B cell (primary cell): ENCODE measurements at regions not wholly inside any gene's neighbourhood (a gene's known extent, or its start where the extent isn't known, plus 50 kb on each side); places are given as distances from the start of the nearest gene placed in this dataset.

Source experiments
- ATAC-seq: fragments of 200-7000 bp; cut with Tn5 transposase; one replicate; pipeline ENCODE4 v1.10.0; 2021; ENCODE audit warnings: low read depth, mild to moderate bottlenecking, moderate number of reproducible peaks, moderate library complexity
- CTCF ChIA-PET: fragments of 350-600 bp; sonication (Branson Sonifier 250); formaldehyde crosslinking; loops from one replicate; lab custom pipeline; 2021; ENCODE audit warnings: antibody characterized with exemption, inconsistent platforms; lab: Charles Lee
- POLR2A ChIA-PET: fragments of 350-600 bp; sonication (Branson Sonifier 250); formaldehyde crosslinking; loops from one replicate; lab custom pipeline; 2021; ENCODE audit warnings: antibody characterized with exemption; lab: Charles Lee
- DNase-seq: peaks from one replicate; pipeline ENCODE4 v3.0.0; 2013
- H2AFZ ChIP-seq: 2 replicates; pipeline ENCODE4 v1.6.1; 2012; ENCODE audit warnings: mild to moderate bottlenecking, low read depth, low read length; ENCODE audit not compliant: insufficient read depth, poor library complexity, severe bottlenecking
- H3K27ac ChIP-seq, 2 donors: 1 replicate in 1 of 2; 2 replicates in 1 of 2; pipeline ENCODE4 v1.5.1; 2012 to 2013; ENCODE audit warnings: low read length in 2 of 2, mild to moderate bottlenecking in 2 of 2, moderate library complexity in 1 of 2
- H3K27me3 ChIP-seq, 4 experiments: fragments of 200-600 bp in 1 of 4; sonication (generic) in 1 of 4; replicated peaks in 1 of 4; 1 replicate in 2 of 4; 2 replicates in 2 of 4; pipeline versions ENCODE4 v1.6.1 to v1.7.0; 2013 to 2016; ENCODE audit warnings: low read length in 3 of 4, mild to moderate bottlenecking in 2 of 4, mixed read lengths in 1 of 4, moderate library complexity in 1 of 4; ENCODE audit not compliant: insufficient read depth in 4 of 4, control insufficient read depth in 3 of 4; ENCODE audit errors: control extremely low read depth in 1 of 4
- H3K36me3 ChIP-seq, 2 experiments: replicated peaks in 1 of 2; 1 replicate in 1 of 2; 2 replicates in 1 of 2; pipeline versions ENCODE4 v1.6.1 to v1.7.1; 2013; ENCODE audit warnings: low read length in 1 of 2; ENCODE audit not compliant: insufficient read depth in 2 of 2, control insufficient read depth in 1 of 2; ENCODE audit errors: control extremely low read depth in 1 of 2, extremely low read depth in 1 of 2
- H3K4me1 ChIP-seq, 2 donors: fragments of 200-600 bp in 1 of 2; sonication (generic) in 1 of 2; 1 replicate in 1 of 2; 2 replicates in 1 of 2; pipeline versions ENCODE4 v1.5.1 to v1.6.1; 2013 to 2017; ENCODE audit warnings: low read length in 2 of 2; ENCODE audit not compliant: control insufficient read depth in 2 of 2, insufficient read depth in 2 of 2
- H3K4me2 ChIP-seq: replicated peaks from 2 replicates; pipeline ENCODE3; 2012; ENCODE audit warnings: mild to moderate bottlenecking, low read depth, low read length; ENCODE audit not compliant: poor library complexity, severe bottlenecking
- H3K4me3 ChIP-seq, 5 experiments: fragments of 200-600 bp in 1 of 5; sonication (generic) in 1 of 5; 1 replicate in 3 of 5; 2 replicates in 2 of 5; pipeline versions ENCODE4 v1.5.1 to v1.7.0; 2011 to 2016; ENCODE audit warnings: low read length in 4 of 5, mild to moderate bottlenecking in 4 of 5, low read depth in 2 of 5, control low read depth in 1 of 5, moderate library complexity in 1 of 5; ENCODE audit not compliant: insufficient read depth in 1 of 5; ENCODE audit errors: control extremely low read depth in 1 of 5, extremely low read depth in 1 of 5
- H3K79me2 ChIP-seq: fragments of 200-600 bp; sonication (generic); one replicate; pipeline ENCODE4 v1.6.0; 2016; ENCODE audit warnings: low read length; ENCODE audit not compliant: control insufficient read depth, insufficient read depth
- H3K9ac ChIP-seq: fragments of 200-600 bp; sonication (generic); 2 replicates; pipeline ENCODE4 v1.6.1; 2017; ENCODE audit warnings: mild to moderate bottlenecking, low read length, moderate library complexity
- H3K9me3 ChIP-seq, 3 donors: one replicate each; pipeline versions ENCODE4 v1.6.1 to v1.7.1; 2013; ENCODE audit warnings: low read length in 2 of 3; ENCODE audit not compliant: control insufficient read depth in 2 of 3, insufficient read depth in 1 of 3; ENCODE audit errors: control extremely low read depth in 1 of 3
- H4K20me1 ChIP-seq: 2 replicates; pipeline ENCODE4 v1.6.0; 2012; ENCODE audit warnings: mild to moderate bottlenecking, low read length; ENCODE audit not compliant: insufficient read depth, control insufficient read depth, poor library complexity, severe bottlenecking
- H3K27ac Mint-ChIP-seq: one replicate; pipeline ENCODE4 v1.8.0; 2021; ENCODE audit warnings: mixed read lengths
- H3K27me3 Mint-ChIP-seq: one replicate; pipeline ENCODE4 v1.8.0; 2021; ENCODE audit warnings: mixed read lengths
- H3K4me1 Mint-ChIP-seq: one replicate; pipeline ENCODE4 v1.8.0; 2021; ENCODE audit warnings: mixed read lengths
- H3K4me3 Mint-ChIP-seq: one replicate; pipeline ENCODE4 v1.8.0; 2021; ENCODE audit warnings: mixed read lengths
- H3K9me3 Mint-ChIP-seq: one replicate; pipeline ENCODE4 v1.8.0; 2022; ENCODE audit warnings: mixed read lengths; ENCODE audit not compliant: insufficient read depth
- EZH2 ChIP-seq: IDR thresholded peaks from 2 replicates; pipeline ENCODE4 v1.6.1; 2012; ENCODE audit warnings: borderline replicate concordance, low read depth, mild to moderate bottlenecking, moderate library complexity, low read length; ENCODE audit not compliant: insufficient read depth, poor library complexity, severe bottlenecking
- WGBS: methylation state at CpG from one replicate; pipeline ENCODE4 v1.1.5; 2013; ENCODE audit warnings: missing lambda C conversion rate; ENCODE audit not compliant: insufficient coverage; 5-methylcytosine and 5-hydroxymethylcytosine counted together
- intact Hi-C: fragments of 100-400 bp; cut with micrococcal nuclease; formaldehyde crosslinking; loops from one replicate; pipeline ENCODE4 v1.10.0; 2022
- TF ChIP-seq, protein P1 (sequence below): fragments of 200-600 bp; IDR thresholded peaks from one replicate; pipeline ENCODE4 v1.8.0; 2022; ENCODE audit warnings: antibody characterized with exemption, mild to moderate bottlenecking

DNA sequence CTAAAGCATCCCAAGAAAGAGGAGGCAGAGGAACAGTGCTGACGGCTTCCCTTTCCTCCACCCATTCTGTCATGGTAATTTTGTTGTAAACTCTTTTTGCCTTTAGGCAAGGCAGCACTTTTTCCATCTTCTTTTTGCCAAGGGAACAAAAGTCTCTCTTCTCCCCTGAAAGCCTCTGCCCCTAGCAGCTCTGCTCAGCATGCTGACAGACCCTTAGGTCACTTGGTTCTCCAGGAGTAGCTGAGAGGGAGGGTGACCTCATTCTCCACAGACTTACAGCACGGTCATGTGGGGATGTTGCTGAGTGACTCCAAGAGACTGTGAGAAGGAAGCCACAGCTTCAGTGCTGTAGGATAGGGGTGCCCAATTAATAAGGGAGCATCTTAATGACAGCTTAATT is 81.1 kb upstream of the RALGAPA2 start:
- H3K79me2 ChIP-seq, result no peaks in the 10 kb centered on the region
- Mint-ChIP-seq H3K9me3 (no peaks in the 10 kb centered on the region), H3K27me3 (peaks cover 12% of the 10 kb centered on the region), H3K27ac (no peak overlapping the region), H3K4me1 (no peaks in the 10 kb centered on the region), H3K4me3 (no peak overlapping the region)
- intact Hi-C loops, result no loop called here
- H3K4me3 ChIP-seq, result no peak overlapping the region
- no peaks in the 10 kb centered on the region for H4K20me1 ChIP-seq
- H3K4me1 ChIP-seq, result no peaks in the 10 kb centered on the region
- ATAC-seq, result no peak
- H3K27me3 ChIP-seq, result peaks cover 0 to 2% (median 0%) of the 10 kb centered on the region in 4 experiments
- no peak for DNase-seq
- H2AFZ ChIP-seq, result no peak overlapping the region
- H3K36me3 ChIP-seq, result no peaks in the 10 kb centered on the region
- ChIA-PET CTCF (no interaction called here), POLR2A (no interaction called here)
- no peak overlapping the region for H3K27ac ChIP-seq
- H3K4me2 ChIP-seq, result no peak overlapping the region
- no peaks in the 10 kb centered on the region for H3K9me3 ChIP-seq
- no peak overlapping the region for H3K9ac ChIP-seq
- WGBS, result 92% methylated on average over 2 of the region's 2 CpGs
- TF ChIP-seq, protein P1, sequence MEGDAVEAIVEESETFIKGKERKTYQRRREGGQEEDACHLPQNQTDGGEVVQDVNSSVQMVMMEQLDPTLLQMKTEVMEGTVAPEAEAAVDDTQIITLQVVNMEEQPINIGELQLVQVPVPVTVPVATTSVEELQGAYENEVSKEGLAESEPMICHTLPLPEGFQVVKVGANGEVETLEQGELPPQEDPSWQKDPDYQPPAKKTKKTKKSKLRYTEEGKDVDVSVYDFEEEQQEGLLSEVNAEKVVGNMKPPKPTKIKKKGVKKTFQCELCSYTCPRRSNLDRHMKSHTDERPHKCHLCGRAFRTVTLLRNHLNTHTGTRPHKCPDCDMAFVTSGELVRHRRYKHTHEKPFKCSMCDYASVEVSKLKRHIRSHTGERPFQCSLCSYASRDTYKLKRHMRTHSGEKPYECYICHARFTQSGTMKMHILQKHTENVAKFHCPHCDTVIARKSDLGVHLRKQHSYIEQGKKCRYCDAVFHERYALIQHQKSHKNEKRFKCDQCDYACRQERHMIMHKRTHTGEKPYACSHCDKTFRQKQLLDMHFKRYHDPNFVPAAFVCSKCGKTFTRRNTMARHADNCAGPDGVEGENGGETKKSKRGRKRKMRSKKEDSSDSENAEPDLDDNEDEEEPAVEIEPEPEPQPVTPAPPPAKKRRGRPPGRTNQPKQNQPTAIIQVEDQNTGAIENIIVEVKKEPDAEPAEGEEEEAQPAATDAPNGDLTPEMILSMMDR, result no peak
- no peak for TF ChIP-seq EZH2

DNA sequence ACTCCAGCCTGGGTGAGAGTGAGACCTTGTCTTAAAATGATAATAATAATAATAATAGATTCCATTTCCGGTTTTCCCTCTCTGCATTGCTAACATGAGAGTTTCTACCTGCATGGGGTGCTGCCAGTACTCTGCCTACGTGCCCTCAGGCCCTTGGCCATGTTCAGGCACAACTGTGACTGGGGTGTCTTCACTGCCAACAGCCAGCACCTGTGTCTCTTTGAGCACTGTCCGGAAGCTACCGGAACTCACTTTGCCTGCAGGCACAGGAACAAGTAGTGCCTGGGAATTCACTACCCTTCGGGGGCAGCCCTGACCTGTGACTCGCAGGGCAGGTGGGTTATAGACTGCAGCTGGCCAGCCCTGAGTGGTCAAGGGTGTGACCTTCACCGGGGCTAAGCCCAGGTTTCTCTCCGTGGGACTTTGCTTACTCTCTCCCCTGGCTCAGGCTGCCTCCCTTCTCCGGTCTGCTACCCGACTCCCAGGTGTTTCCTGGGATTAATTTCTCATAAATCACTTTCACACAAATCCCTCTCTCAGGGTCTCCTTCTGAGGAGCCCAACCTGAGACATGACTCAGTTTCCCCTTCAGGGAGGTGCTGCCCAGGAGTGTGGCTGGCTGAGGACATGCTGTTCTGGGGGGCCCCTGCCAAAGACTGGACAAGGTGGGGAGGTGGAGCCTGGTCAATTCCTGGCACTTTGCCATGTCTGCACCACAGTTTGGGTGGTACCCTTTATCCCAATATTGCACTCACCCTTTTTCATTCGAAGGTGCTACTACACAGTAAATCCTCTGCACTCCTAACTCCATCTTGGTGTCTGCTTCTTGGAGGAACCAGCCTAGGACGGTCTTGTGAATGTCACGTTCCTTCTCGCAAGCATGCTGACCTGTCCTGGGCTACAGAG is 79.5 kb upstream of the RALGAPA2 start:
- DNase-seq, result no peak
- 81% methylated on average over 9 of the region's 14 CpGs for WGBS
- CTCF ChIA-PET, result no interaction called here

More for the DNA sequence above, 79.5 kb upstream of the RALGAPA2 start:
- no peaks in the 10 kb centered on the region for H4K20me1 ChIP-seq
- H3K9ac ChIP-seq, result no peak overlapping the region
- H3K36me3 ChIP-seq, result no peaks in the 10 kb centered on the region
- Mint-ChIP-seq H3K27ac (no peak overlapping the region), H3K27me3 (peaks cover 8% of the 10 kb centered on the region), H3K9me3 (peaks cover 4% of the 10 kb centered on the region), H3K4me3 (no peak overlapping the region), H3K4me1 (no peaks in the 10 kb centered on the region)
- no peaks in the 10 kb centered on the region for H3K4me1 ChIP-seq
- H3K9me3 ChIP-seq, result peaks cover 0 to 6% (median 2%) of the 10 kb centered on the region in 3 donors
- no peak for ATAC-seq
- intact Hi-C loops, result no loop called here
- H3K27ac ChIP-seq, result no peak overlapping the region
- H3K4me3 ChIP-seq, result no peak overlapping the region
- POLR2A ChIA-PET, result no interaction called here
- no peak overlapping the region for H2AFZ ChIP-seq
- no peaks in the 10 kb centered on the region for H3K79me2 ChIP-seq
- peaks cover 0 to 2% (median 0%) of the 10 kb centered on the region in 4 experiments for H3K27me3 ChIP-seq
- no peak overlapping the region for H3K4me2 ChIP-seq
- TF ChIP-seq EZH2, result no peak
- TF ChIP-seq, protein P1, result no peak
